GM12878 (cell line): ENCODE measurements at regions not wholly inside any gene's neighbourhood (a gene's known extent, or its start where the extent isn't known, plus 50 kb on each side); places are given as distances from the start of the nearest gene placed in this dataset.

Experiments
- ATAC-seq: fragments of 200-7000 bp; cut with Tn5 transposase; 3 replicates; pipeline ENCODE4 v1.9.1; 2020; ENCODE audit warnings: mild to moderate bottlenecking, moderate library complexity
- BruUV-seq: library from RNA; stranded (reverse); fragments of 400-500 nt; replicated peaks from 2 replicates; lab custom pipeline; 2021; lab: Mats Ljungman, UMichigan
- CTCF ChIA-PET: fragments of 300-600 bp; sonication (Branson Sonifier 250); formaldehyde crosslinking; extraction: SDS; loops from one replicate; lab custom pipeline; 2021; ENCODE audit warnings: inconsistent platforms; lab: Yijun Ruan, JAX
- POLR2A ChIA-PET: fragments of 350-600 bp; formaldehyde crosslinking; extraction: SDS; loops from one replicate; lab custom pipeline; 2021; ENCODE audit warnings: inconsistent platforms; lab: Charles Lee
- RAD21 ChIA-PET: fragments of 300-600 bp; sonication (Branson Sonifier 250); formaldehyde crosslinking; loops from one replicate; lab custom pipeline; 2023; ENCODE audit warnings: antibody characterized with exemption; ENCODE audit not compliant: unreplicated experiment; lab: Charles Lee
- SMC1A ChIA-PET: fragments of 300-600 bp; sonication (Branson Sonifier 250); formaldehyde crosslinking; loops from one replicate; lab custom pipeline; 2023; ENCODE audit not compliant: unreplicated experiment, uncharacterized antibody; lab: Charles Lee
- DNase-seq: peaks from one replicate; pipeline ENCODE4 v3.0.0-alpha.2; 2011; ENCODE audit warnings: low read depth, low spot score
- FAIRE-seq: peaks from 3 replicates; lab custom pipeline; 2011; peaks lifted over from hg19 to GRCh38; lab: Jason Lieb, UNC
- H2AFZ ChIP-seq: 2 replicates; pipeline ENCODE4 v1.6.0; 2011; ENCODE audit warnings: low read depth, low read length, control low read depth; ENCODE audit not compliant: control insufficient read depth
- H3K27ac ChIP-seq: 2 replicates; pipeline ENCODE4 v1.5.1; 2011; ENCODE audit warnings: control low read depth; ENCODE audit not compliant: control insufficient read depth, insufficient read depth
- H3K27me3 ChIP-seq, 2 experiments: replicated peaks in 1 of 2; 2 replicates each; pipeline versions ENCODE4 v1.6.0 to v1.6.1; 2011; ENCODE audit warnings: low read length in 1 of 2; ENCODE audit not compliant: control insufficient read depth in 2 of 2, insufficient read depth in 2 of 2
- H3K36me3 ChIP-seq, 2 experiments: 2 replicates each; pipeline ENCODE4 v1.5.1; 2011; ENCODE audit warnings: low read length in 1 of 2; ENCODE audit not compliant: control insufficient read depth in 2 of 2, insufficient read depth in 2 of 2
- H3K4me1 ChIP-seq: 2 replicates; pipeline ENCODE4 v1.6.1; 2011; ENCODE audit warnings: mild to moderate bottlenecking, low read length, moderate library complexity, mixed read lengths; ENCODE audit not compliant: control insufficient read depth, insufficient read depth
- H3K4me2 ChIP-seq: 2 replicates; pipeline ENCODE4 v1.6.0; 2011; ENCODE audit warnings: control low read depth; ENCODE audit not compliant: control insufficient read depth, insufficient read depth
- H3K4me3 ChIP-seq: fragments of 200-600 bp; sonication (generic); 2 replicates; pipeline ENCODE4 v1.5.1; 2016
- H3K79me2 ChIP-seq: 2 replicates; pipeline ENCODE4 v1.6.0; 2011; ENCODE audit warnings: low read length; ENCODE audit not compliant: control insufficient read depth, insufficient read depth
- H3K9ac ChIP-seq: 2 replicates; pipeline ENCODE4 v1.8.0; 2011; ENCODE audit warnings: low read length, control low read depth, mixed read lengths; ENCODE audit not compliant: control insufficient read depth, insufficient read depth
- H3K9me3 ChIP-seq: replicated peaks from 3 replicates; pipeline ENCODE4 v1.5.1; 2011; ENCODE audit warnings: mild to moderate bottlenecking, low read length; ENCODE audit not compliant: control insufficient read depth, insufficient read depth
- H4K20me1 ChIP-seq: 2 replicates; pipeline ENCODE4 v1.6.0; 2011; ENCODE audit not compliant: control insufficient read depth, insufficient read depth
- CHD2 ChIP-seq: IDR thresholded peaks from 2 replicates; pipeline ENCODE4 v1.6.1; 2011; ENCODE audit warnings: low read depth, low read length, improper control_type of control experiment, borderline replicate concordance
- E4F1 ChIP-seq: fragments of 450-650 bp; IDR thresholded peaks from 2 replicates; pipeline ENCODE4 v1.6.1; 2018; ENCODE audit warnings: borderline replicate concordance, mild to moderate bottlenecking; ENCODE audit not compliant: partially characterized antibody
- IRF3 ChIP-seq: fragments of 450-650 bp; IDR thresholded peaks from 2 replicates; pipeline ENCODE4 v1.6.1; 2014; ENCODE audit warnings: mild to moderate bottlenecking
- REST ChIP-seq: IDR thresholded peaks from 2 replicates; pipeline ENCODE4 v1.6.1; 2012; ENCODE audit warnings: mild to moderate bottlenecking, low read depth, low read length
- SUPT20H ChIP-seq: IDR thresholded peaks from 2 replicates; pipeline ENCODE4 v1.6.1; 2011; ENCODE audit warnings: low read depth, mild to moderate bottlenecking, low read length, moderate library complexity, borderline replicate concordance; ENCODE audit not compliant: control insufficient read depth
- TCF3 ChIP-seq: IDR thresholded peaks from 2 replicates; pipeline ENCODE4 v1.6.1; 2012; ENCODE audit warnings: low read depth, mild to moderate bottlenecking, low read length, borderline replicate concordance; ENCODE audit not compliant: insufficient read depth
- YBX1 ChIP-seq: fragments of 450-650 bp; IDR thresholded peaks from 2 replicates; pipeline ENCODE4 v1.6.1; 2016; ENCODE audit warnings: antibody characterized with exemption
- YY1 ChIP-seq: IDR thresholded peaks from 2 replicates; pipeline ENCODE4 v1.6.1; 2011; ENCODE audit warnings: low read depth, mild to moderate bottlenecking, low read length
- ZBTB4 ChIP-seq: fragments of 450-650 bp; formaldehyde crosslinking; IDR thresholded peaks from 2 replicates; pipeline ENCODE4 v1.4.0; 2022; ENCODE audit warnings: mild to moderate bottlenecking, moderate library complexity
- WGBS: methylation state at CpG from one replicate; pipeline ENCODE4 v1.1.6; 2016; ENCODE audit warnings: low lambda C conversion rate; ENCODE audit not compliant: insufficient replicate concordance, insufficient coverage; ENCODE audit errors: missing lambda C conversion rate; 5-methylcytosine and 5-hydroxymethylcytosine counted together
- in situ Hi-C: fragments of 300-500 bp; cut with MboI; formaldehyde crosslinking; loops from 9 replicates; pipeline ENCODE4 v1.14.3; 2018; ENCODE audit warnings: mixed read lengths
- intact Hi-C: fragments of 100-400 bp; cut with micrococcal nuclease; formaldehyde crosslinking; loops from one replicate; pipeline ENCODE4 v1.14.2; 2022; ENCODE audit not compliant: unreplicated experiment

GRCh38 chr1:95435611-95436010 is 201.6 kb downstream of the RWDD3 start:
- ChIA-PET RAD21 (no interaction called here), SMC1A (no interaction called here), CTCF (no interaction called here), POLR2A (no interaction called here)
- no peaks in the 10 kb centered on the region for H3K9me3 ChIP-seq
- 31% methylated on average over 3 of the region's 3 CpGs for WGBS
- no TSS peak for BruUV-seq
- H3K4me3 ChIP-seq = no peak overlapping the region
- DNase-seq (no peak), ATAC-seq (no peak), FAIRE-seq (no peak)
- no peak overlapping the region for H3K27ac ChIP-seq
- no peaks in the 10 kb centered on the region for H4K20me1 ChIP-seq
- no peak overlapping the region for H2AFZ ChIP-seq
- no peak overlapping the region for H3K9ac ChIP-seq
- H3K27me3 ChIP-seq = no peaks in the 10 kb centered on the region
- no peaks in the 10 kb centered on the region for H3K79me2 ChIP-seq
- H3K36me3 ChIP-seq = no peaks in the 10 kb centered on the region
- no peak overlapping the region for H3K4me2 ChIP-seq
- intact Hi-C loops (no loop called here), in situ Hi-C loops (no loop called here)
- no peaks in the 10 kb centered on the region for H3K4me1 ChIP-seq
- TF ChIP-seq REST = no peak
- TF ChIP-seq YY1 = no peak
- TF ChIP-seq SUPT20H = no peak
- no peak for TF ChIP-seq YBX1
- TF ChIP-seq CHD2 = no peak
- no peak for TF ChIP-seq IRF3
- no peak for TF ChIP-seq TCF3
- TF ChIP-seq ZBTB4 (CRISPR knock-in tag) = no peak
- no peak for TF ChIP-seq E4F1
